NCI-H1930 (cell line): ENCODE measurements at regions not wholly inside any gene's neighbourhood (a gene's known extent, or its start where the extent isn't known, plus 50 kb on each side); places are given as distances from the start of the nearest gene placed in this dataset.

ENCODE experiments used
- DNase-seq, 2 experiments: peaks; one replicate each; lab custom pipeline; 2025; lab: John Stamatoyannopoulos, UW

DNA sequence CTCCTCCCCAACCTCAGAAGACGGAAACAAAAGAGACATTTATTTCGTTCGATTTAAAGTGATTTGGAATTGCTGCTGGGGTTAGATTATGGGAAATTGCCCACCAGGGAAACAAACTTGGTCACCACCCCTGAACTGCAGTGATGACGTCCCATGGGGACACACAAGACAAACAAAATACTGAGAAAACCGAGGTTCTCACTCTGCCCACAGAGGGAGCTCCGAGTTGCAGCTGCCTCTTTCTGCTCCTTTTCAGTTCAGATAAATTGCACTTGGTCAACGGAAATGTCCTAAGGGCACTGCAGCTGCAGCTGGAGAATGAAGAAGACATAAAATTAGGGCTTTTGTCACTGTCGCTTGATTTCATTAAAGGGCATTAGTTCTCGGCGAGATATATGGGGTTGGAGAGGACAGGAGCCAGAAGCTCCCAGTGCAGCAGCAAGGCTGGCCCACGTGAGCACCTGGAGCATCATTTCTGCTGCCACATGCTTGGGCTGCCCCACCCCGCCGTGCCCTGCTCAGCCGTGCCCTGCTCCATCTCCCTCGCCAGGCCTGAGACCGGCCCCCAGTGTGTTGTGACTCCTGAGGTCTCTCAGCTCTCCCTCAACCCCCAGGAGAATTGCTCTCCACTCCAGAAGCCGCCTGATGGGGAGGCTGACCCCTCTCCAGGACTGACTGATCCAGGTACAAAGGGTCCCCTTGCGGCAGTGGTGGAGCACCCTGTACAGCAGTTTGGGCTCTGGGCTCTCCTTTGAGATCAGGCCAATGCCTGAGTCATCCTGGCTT lies 231.7 kb upstream of the AJAP1 start:
- no peak for DNase-seq

DNA sequence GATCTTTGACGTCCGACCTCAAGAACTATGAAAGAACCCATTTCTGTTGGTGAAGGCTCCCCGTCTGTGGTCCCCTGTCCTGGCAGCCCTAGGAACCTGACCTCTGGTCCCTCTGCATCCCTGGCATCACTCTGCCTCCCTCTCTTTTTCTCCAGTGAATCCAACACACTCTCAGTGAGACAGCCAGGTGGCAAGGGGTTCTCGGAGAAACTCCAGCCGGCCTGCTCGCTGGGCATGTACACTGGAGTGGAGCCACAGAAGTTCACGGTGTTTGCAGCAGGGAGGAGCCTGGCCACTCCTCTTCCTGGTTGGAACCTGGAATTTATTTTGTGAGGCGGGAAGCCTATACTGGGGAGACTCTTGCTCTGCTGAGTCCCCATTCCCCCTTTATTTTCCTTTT lies 230.2 kb upstream of the AJAP1 start:
- DNase-seq: no peak

DNA sequence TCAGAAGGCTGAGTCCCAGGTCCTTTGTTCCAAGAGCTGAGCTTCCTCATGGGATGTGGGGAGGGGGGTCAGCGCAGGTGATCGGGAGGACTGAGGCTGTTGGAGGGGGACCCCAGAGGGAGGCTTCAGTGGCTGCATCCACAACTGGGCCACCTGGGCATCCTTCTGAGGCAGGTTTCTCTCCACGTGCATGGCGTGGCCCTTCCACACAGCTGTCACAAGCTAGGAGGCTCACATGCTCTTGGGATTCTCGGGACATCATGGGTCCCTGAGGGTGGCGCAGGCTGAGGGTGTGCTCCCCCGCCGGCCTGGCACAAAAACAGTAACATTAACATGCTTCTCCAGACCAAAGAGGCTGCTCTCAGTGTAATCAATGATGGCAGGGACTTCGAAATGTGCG lies 229.6 kb upstream of the AJAP1 start:
- DNase-seq: no peak

DNA sequence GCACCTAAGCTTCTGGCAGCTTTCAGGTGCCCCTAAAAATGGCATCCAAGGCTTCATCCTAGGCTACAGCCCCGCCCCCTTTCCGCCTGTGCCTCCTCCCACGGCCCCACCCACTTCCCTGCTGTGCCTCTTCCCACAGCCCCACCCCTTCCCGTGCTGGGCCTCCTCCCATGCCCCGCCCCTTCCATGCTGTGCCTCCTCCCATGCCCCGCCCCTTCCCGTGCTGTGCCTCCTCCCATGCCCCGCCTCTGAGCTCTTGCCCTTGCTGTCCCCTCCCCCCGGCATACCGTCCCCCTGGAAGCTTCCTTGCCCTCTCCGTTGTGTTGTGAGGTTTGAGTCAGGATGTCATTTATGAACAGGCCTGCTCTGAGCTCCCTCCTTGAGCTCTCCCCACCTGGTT lies 228.5 kb upstream of the AJAP1 start:
- DNase-seq: no peak

- DNase-seq: no peak
These were observed 225.7 kb upstream of the AJAP1 start for GRCh38 chr1:4428711-4429110.

DNA sequence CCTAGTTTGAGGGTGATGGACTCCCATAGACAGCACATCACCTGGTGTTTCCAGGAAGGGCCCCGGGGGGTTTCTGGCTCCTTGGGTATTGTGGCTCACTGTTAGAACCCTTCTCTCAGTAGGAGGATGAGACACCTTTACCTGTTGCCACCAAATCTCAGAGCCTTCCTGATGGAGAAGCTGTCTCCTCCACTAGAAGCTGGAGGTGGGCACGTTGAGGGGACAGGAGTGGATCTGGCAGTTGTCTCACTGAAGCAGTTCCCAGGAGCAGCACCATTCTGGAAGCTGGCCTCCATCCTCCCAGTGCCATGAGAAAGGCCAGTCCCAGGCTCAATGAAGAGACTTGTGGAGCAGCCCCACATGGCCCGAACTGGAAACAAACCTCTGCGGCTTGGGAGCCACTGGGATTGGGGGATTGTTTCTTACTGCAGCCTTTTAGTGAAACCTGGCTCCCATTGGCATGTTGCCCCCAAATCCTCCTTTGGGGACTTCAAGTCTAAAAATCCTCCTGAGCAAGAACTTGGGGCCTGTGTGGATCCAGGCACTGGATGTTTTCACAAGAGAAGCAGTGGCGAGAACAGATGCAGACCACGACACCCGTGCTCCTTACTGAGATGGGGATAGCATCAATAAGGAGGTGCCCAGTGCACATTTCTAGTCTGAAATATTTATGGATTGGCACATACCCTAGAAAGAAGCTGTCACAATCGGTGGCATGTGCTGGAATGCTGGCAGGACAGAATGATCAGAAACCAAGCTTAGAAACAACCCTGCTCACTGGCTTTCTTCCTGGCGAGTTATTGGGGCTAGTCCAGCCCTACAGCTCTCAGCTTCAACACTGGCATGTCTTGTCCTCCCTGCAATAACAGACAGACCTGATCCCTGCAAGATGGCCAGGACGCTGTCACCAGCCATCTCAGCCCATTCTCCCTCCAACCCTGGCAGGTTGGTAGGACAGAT lies 223.7 kb upstream of the AJAP1 start:
- no peak for DNase-seq

- DNase-seq: no peak
These were observed 222.9 kb upstream of the AJAP1 start for GRCh38 chr1:4431491-4431890.

DNA sequence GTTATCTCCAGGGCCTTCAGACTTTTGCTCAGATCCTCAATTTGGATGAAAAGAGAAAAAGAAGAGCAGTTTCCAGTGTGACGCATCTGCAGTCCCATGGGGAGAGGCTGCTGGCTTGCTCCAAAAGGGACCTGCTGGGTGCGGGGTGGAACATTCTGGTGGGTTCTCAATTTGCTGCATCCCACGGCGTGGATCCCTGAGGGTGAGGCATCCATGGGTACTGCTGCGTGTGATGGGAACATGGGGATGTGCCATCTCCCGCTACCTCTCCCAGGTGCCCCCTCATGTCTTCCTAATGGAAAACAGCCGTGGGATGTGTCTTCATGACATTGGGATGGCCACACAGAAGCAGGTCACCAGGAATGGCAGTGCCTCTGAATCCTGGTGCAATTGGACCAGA lies 221.3 kb upstream of the AJAP1 start:
- no peak for DNase-seq

GRCh38 chr1:4444086-4444485 lies 210.3 kb upstream of the AJAP1 start:
- DNase-seq: no peak

GRCh38 chr1:4447778-4448420 lies 206.5 kb upstream of the AJAP1 start:
- DNase-seq: no peak

DNA sequence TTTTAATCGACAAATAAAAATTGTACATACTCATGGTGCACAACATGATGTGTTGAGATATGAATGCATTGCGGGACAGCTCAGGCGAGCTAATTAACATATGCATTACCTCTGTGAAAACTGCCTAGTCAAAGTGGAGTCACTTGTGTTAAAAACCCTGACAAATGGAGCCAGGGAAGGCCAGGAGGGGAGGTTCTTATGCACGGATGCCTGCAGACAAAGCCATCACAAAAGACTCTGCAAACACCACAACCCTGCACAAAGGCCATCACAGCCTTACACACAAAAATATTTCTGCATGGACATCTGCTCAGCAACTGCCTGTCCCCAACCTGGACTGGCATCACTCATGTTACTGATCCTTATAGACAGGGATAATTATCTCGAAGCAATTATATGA lies 204.4 kb upstream of the AJAP1 start:
- DNase-seq: no peak

DNA sequence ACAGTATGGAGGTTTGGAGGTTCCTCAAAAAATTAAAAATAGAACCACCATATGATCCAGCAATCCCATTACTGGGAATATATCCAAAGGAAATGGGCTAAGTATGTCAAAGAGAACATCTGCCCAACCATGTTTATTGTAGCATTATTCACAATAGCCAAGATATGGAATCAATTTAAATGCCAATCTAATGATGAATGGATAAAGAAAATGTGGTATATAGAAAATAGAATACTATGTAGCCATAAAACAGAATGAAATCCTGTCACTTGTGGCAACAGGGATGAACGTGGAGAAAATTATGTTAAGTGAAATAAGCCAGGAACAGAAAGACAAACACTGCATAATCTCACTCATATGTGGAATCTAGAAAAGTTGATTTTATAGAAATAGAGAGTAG lies 201.7 kb upstream of the AJAP1 start:
- no peak for DNase-seq

GRCh38 chr1:4460052-4460451 lies 194.4 kb upstream of the AJAP1 start:
- DNase-seq: no peak

DNA sequence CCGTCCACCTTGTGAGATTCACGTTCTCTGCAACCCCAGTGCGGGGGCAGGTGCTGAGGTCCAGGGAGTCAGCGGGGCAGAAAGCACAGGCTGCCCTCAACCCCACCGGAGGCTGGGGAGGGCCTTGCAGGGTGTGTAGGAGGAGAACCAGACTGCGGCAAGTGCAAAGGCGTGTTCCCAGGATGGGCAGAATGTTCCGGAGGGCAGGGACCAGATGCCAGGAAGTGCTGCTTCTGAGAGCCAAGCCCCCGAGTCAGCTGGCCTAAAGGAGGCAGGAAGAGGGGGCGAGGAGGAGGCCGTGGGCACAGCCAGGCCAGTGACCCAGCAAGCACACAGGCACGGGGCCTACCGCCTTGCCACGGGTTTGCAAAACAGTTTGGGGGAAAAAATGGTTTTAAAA lies 193.8 kb upstream of the AJAP1 start:
- DNase-seq: no peak

GRCh38 chr1:4461726-4462290 lies 192.6 kb upstream of the AJAP1 start:
- no peak for DNase-seq

- DNase-seq: no peak
These were observed 191.5 kb upstream of the AJAP1 start for GRCh38 chr1:4462831-4463484.

DNA sequence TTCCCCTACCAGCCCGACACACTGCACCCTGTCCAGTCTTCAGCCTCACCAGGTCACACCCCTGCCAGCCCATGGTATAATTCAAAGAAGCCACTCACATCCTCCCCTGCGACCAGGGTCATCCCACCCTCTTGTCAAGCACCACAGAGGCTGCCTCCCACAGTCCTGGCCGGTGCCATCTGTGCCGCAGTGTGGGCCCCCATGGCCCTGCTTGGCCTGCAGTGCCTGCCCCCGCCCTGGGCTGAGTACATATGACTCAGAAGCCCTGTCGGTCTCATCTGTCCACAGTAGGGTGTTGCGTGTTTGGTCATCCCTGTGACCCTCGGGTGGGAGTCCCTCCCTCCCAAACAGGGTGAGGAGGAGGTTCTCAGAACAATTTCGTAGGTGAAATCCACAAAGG lies 190.8 kb upstream of the AJAP1 start:
- DNase-seq: no peak

DNA sequence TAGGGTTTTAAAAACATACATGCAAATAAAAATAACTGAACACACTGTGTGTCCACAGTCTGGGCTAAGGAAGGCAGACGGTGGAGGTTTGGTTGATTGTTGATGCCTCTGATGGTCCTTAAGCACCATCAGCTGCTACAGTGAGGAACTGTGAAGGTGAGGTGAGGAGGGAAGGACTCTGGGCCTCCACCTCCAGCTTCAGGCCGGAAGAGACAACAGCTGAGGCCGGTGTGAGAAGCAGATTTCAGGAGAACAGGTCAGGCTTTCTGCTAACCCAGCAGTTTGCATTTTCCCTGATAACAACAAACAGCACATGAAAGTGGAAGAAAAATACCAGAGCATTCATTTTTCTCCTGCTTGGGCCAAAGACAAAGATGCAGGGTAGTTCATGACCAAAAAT lies 189.9 kb upstream of the AJAP1 start:
- DNase-seq: no peak

DNA sequence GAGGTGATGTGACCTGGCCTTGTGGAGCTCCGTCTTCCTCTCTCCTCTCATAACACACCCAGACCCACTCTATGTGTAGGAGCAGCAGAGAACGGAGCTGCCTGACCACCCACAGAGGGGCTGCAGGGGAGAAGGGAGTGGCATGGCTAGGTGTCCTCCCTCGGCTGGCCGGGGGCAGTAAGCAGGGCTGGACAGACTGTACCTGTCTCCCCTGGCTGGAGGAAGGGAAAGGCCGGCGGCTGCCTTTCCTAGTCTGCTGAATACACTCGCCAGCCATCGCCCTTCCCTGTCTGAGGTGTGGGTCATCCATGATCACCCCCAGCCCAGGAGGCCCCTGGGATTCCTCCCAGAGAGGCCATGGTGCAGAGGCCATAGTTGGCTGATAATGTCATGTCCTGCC lies 187.2 kb upstream of the AJAP1 start:
- no peak for DNase-seq

- DNase-seq: no peak
These were observed 186.0 kb upstream of the AJAP1 start for GRCh38 chr1:4468386-4468785.

DNA sequence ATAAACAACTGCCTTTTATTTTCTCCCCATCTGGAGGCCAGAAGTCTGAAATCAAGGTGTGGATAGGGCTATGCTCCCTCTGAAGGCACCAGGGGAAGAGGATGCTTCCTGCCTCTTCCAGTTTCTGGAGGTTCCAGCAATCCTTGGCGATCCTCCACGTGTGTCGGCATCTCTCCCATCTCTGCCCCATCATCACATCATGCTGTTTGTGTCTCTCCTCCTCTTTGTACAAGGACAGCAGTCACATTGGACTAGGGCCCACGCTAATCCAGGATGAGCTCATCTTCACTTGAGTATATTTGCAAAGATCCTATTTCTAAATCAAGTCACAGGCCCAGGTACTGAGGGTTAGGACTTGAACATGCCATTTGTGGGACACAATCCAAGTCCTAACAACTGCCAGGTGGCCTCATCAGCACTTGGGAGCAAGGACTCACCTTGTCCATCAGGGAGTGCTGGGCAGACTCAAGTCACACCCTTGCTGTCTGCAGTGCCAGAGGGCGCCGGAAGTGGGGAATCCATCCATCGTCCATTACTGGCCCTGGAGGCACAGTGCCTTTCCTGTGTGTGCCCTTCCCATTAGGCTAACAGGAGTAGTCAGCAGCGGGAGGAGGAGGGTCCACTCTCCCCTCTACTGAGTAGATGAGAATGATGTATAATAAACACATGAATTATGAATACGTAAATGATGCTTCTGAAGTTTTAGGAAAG lies 185.4 kb upstream of the AJAP1 start:
- no peak for DNase-seq
